ENCODE measurements at regions not wholly inside any gene's neighbourhood (a gene's known extent, or its start where the extent isn't known, plus 50 kb on each side); places are given as distances from the start of the nearest gene placed in this dataset.

DNA sequence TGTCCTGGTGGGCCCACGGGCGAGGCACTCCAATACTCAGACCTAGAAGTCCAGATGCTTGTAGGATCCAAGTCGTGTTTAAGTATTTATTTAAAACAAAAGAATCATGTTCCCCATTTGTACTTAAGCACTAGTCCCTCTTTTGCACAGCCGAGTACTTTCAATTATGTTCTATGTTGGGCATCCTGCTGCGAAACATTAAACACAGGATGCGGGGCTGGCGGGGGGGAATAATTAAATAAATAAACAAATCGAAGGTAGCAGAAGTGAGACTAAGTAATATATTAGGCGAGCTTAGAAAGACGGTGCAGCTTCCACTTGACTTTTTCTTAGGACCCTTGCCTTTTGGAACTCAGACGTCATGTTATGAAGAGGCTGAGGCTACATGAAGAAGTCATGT is 1129.2 kb upstream of the ACO1 start:
- Histone ChIP-seq H2BK120ac (replicated peaks; ENCODE audit: low read depth, low read length) (no peak overlapping the region), H2AFZ (ENCODE audit: low read length) (no peak overlapping the region), H4K20me1 (replicated peaks in 1 of 2; ENCODE audit: control insufficient read depth in 1 of 2, insufficient read depth in 2 of 2, low read length in 2 of 2) (no peaks in the 10 kb centered on the region), H2AK5ac (ENCODE audit: low read depth, low read length) (no peak overlapping the region), H3K14ac (ENCODE audit: insufficient read length) (no peak overlapping the region), H4K91ac (replicated peaks; ENCODE audit: insufficient read length, low read length) (no peak overlapping the region), H3K79me1 (ENCODE audit: low read depth, low read length) (no peaks in the 10 kb centered on the region), H3K4me2 (ENCODE audit: insufficient read depth in 1 of 2, low read depth in 2 of 2, low read length in 2 of 2) (no peak overlapping the region), H3K56ac (replicated peaks; ENCODE audit: insufficient read length, low read depth, low read length) (no peak overlapping the region), H3K4me3 (ENCODE audit: extremely low read depth in 1 of 4, insufficient read depth in 2 of 4, low read depth in 3 of 4, low read length in 4 of 4) (no peak overlapping the region), H3K23ac (ENCODE audit: insufficient read length) (no peak overlapping the region), H4K5ac (ENCODE audit: insufficient read length, low read depth, low read length) (no peak overlapping the region), H3K27me3 (replicated peaks in 1 of 4; ENCODE audit: control insufficient read depth in 3 of 4, extremely low read depth in 1 of 4, insufficient read depth in 3 of 4, low read length in 3 of 4) (no peaks in the 10 kb centered on the region; a peak in 1 of 7 replicates), H2BK15ac (ENCODE audit: low read length) (no peak overlapping the region), H3K9me3 (ENCODE audit: insufficient read depth in 2 of 2, low read depth in 1 of 2, low read length in 1 of 2) (peaks cover 0 to 14% of the 10 kb centered on the region in 2 experiments; a peak in 2 of 4 replicates), H3K79me2 (ENCODE audit: control insufficient read depth in 1 of 2, insufficient read depth in 2 of 2, low read length in 2 of 2) (no peaks in the 10 kb centered on the region), H3K36me3 (ENCODE audit: control insufficient read depth in 2 of 4, insufficient read depth in 4 of 4, low read length in 3 of 4) (no peaks in the 10 kb centered on the region), H2BK20ac (ENCODE audit: low read length) (no peak overlapping the region), H4K8ac (ENCODE audit: extremely low read depth, insufficient read depth, low read length) (no peak overlapping the region), H3K4ac (replicated peaks; ENCODE audit: insufficient read length, low read depth, low read length) (no peak overlapping the region), H3K27ac (ENCODE audit: low read depth, low read length) (no peak overlapping the region), H2BK12ac (ENCODE audit: low read depth, low read length) (no peak overlapping the region), H3K18ac (ENCODE audit: extremely low read depth, low read length) (no peak overlapping the region), H3K4me1 (replicated peaks in 1 of 4; ENCODE audit: control insufficient read depth in 3 of 4, insufficient read depth in 4 of 4, low read length in 3 of 4) (peaks cover 0 to 4% (median 0%) of the 10 kb centered on the region in 4 experiments; a peak in 1 of 7 replicates), H3K9ac (replicated peaks in 1 of 4; ENCODE audit: extremely low read depth in 1 of 4, low read depth in 3 of 4, low read length in 3 of 4) (no peak overlapping the region), H3K23me2 (ENCODE audit: low read depth, low read length) (no peaks in the 10 kb centered on the region), H2BK5ac (ENCODE audit: low read depth, low read length) (no peak overlapping the region)
- DNase-seq (ENCODE audit: low read depth in 1 of 2, low spot score in 2 of 2) (no peak), FAIRE-seq (no peak)
- POLR2A ChIA-PET (ENCODE audit: partially characterized antibody): no interaction called here
- 92% methylated on average over 11 of the region's 11 CpGs; no CpG with 5 or more reads in 1 of the 2 experiments for WGBS, 2 experiments (ENCODE audit: extremely low coverage in 1 of 2, insufficient coverage in 1 of 2, insufficient read length in 1 of 2, insufficient replicate concordance in 2 of 2, low coverage in 1 of 2, low lambda C conversion rate in 2 of 2, missing lambda C conversion rate in 1 of 2)
- TF ChIP-seq EP300 (IDR thresholded peaks at IDR 0.05; ENCODE audit: borderline replicate concordance in 1 of 2, low read depth in 2 of 2, low read length in 2 of 2) (no peak), GTF2F1 (IDR thresholded peaks at IDR 0.05; ENCODE audit: borderline replicate concordance, low read depth, low read length) (no peak), EGR1 (IDR thresholded peaks at IDR 0.05; ENCODE audit: borderline replicate concordance, low read depth, low read length) (no peak), CHD2 (IDR thresholded peaks at IDR 0.05; ENCODE audit: low read length) (no peak), SIX5 (IDR thresholded peaks at IDR 0.05; ENCODE audit: low read depth, low read length) (no peak), TAF1 (IDR thresholded peaks at IDR 0.05; ENCODE audit: low read depth, low read length) (no peak), SP4 (IDR thresholded peaks at IDR 0.05; ENCODE audit: low read length) (no peak), PHF8 (conservative IDR thresholded peaks at IDR 0.05; ENCODE audit: low read depth, low read length) (no peak), RFX5 (IDR thresholded peaks at IDR 0.05; ENCODE audit: borderline replicate concordance, low read depth, low read length) (no peak), CHD1 (IDR thresholded peaks at IDR 0.05; ENCODE audit: low read depth, low read length) (no peak), TAF7 (optimal IDR thresholded peaks at IDR 0.05; ENCODE audit: borderline replicate concordance, low read depth, low read length) (no peak), POLR2A (IDR thresholded peaks at IDR 0.05; ENCODE audit: control extremely low read depth in 1 of 2, low read depth in 2 of 2, low read length in 2 of 2) (no peak), USF2 (IDR thresholded peaks at IDR 0.05; ENCODE audit: low read length) (no peak), JUN (IDR thresholded peaks at IDR 0.05; ENCODE audit: low read depth, low read length) (no peak)
- CTCF ChIA-PET (ENCODE audit: partially characterized antibody): no interaction called here
